ENCODE measurements at regions not wholly inside any gene's neighbourhood (a gene's known extent, or its start where the extent isn't known, plus 50 kb on each side); places are given as distances from the start of the nearest gene placed in this dataset.

- no peak for DNase-seq (ENCODE audit: low spot score)
- Histone ChIP-seq H3K79me2 (ENCODE audit: insufficient read depth, low read length) (no peaks in the 10 kb centered on the region), H3K27ac (ENCODE audit: extremely low read length, insufficient read depth, low read length) (no peak overlapping the region), H3K9me3 (ENCODE audit: low read length) (no peaks in the 10 kb centered on the region), H3K36me3 (replicated peaks in 1 of 2; ENCODE audit: control insufficient read depth in 1 of 2, insufficient read depth in 2 of 2, low read length in 2 of 2) (no peaks in the 10 kb centered on the region), H2AFZ (ENCODE audit: low read length) (no peak overlapping the region), H3K9ac (ENCODE audit: insufficient read depth, low read depth, low read length) (no peak overlapping the region), H4K20me1 (ENCODE audit: insufficient read depth, low read length) (no peaks in the 10 kb centered on the region), H3K4me2 (ENCODE audit: low read depth, low read length) (no peak overlapping the region), H3K4me1 (ENCODE audit: insufficient read depth, low read length) (no peaks in the 10 kb centered on the region), H3K27me3 (ENCODE audit: control insufficient read depth in 1 of 2, insufficient read depth in 2 of 2, low read length in 2 of 2) (no peaks in the 10 kb centered on the region), H3K4me3 (replicated peaks in 1 of 3; ENCODE audit: insufficient read depth in 1 of 3, low read depth in 2 of 3, low read length in 3 of 3) (no peak overlapping the region)
- ChIA-PET CTCF (ENCODE audit: low intra/inter-chr PET ratio, low total read pairs) (no interaction called here), POLR2A (no interaction called here)
- in situ Hi-C loops (cut with HindIII; ENCODE audit: extremely low pct_ligation_motif_present, low pct_unique_long_range_greater_than_20kb) = no loop called here
- BruUV-seq (replicated peaks) = no TSS peak
- intact Hi-C loops (cut with micrococcal nuclease; ENCODE audit: unreplicated experiment) = no loop called here
- no peak for FAIRE-seq
- ATAC-seq = no peak
- 92% methylated on average over 2 of the region's 2 CpGs for WGBS (ENCODE audit: low lambda C conversion rate)
- TF ChIP-seq KAT7 (CRISPR knock-in tag; IDR thresholded peaks at IDR 0.05; ENCODE audit: borderline replicate concordance) (no peak), POGZ (CRISPR knock-in tag; IDR thresholded peaks at IDR 0.05) (no peak), FOXA3 (CRISPR knock-in tag; IDR thresholded peaks at IDR 0.05) (no peak), POGK (CRISPR knock-in tag; conservative IDR thresholded peaks at IDR 0.05) (no peak), HDAC1 (CRISPR knock-in tag; IDR thresholded peaks at IDR 0.05) (no peak), TSC22D2 (CRISPR knock-in tag; IDR thresholded peaks at IDR 0.05; ENCODE audit: borderline replicate concordance) (no peak)
Measured at GRCh38 chrX:96590403-96590802, 94.2 kb upstream of the DIAPH2 start.

DNA sequence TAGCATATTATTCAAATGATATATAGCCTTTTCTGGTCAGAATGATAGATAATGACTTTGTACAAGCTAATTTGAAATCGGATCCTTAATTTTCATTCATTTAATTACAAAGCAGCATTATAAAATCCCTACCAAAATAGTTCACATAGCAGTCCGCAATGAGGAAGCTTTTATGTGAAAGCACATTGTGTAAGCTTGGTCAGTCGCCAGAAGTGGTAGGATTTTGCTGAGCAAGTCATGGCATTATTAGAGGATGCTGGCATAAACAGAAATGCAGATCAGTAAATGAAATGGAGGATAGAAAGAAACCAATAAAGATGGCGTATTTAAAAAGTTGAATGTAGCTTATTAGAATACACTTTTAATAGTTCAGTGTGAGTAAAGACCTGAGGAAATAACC is 93.2 kb upstream of the DIAPH2 start:
- Histone ChIP-seq H3K4me1 (ENCODE audit: insufficient read depth, low read length) (no peaks in the 10 kb centered on the region), H3K36me3 (replicated peaks in 1 of 2; ENCODE audit: control insufficient read depth in 1 of 2, insufficient read depth in 2 of 2, low read length in 2 of 2) (no peaks in the 10 kb centered on the region), H3K9ac (ENCODE audit: insufficient read depth, low read depth, low read length) (no peak overlapping the region), H3K9me3 (ENCODE audit: low read length) (no peaks in the 10 kb centered on the region), H3K79me2 (ENCODE audit: insufficient read depth, low read length) (no peaks in the 10 kb centered on the region), H3K4me3 (replicated peaks in 1 of 3; ENCODE audit: insufficient read depth in 1 of 3, low read depth in 2 of 3, low read length in 3 of 3) (no peak overlapping the region), H2AFZ (ENCODE audit: low read length) (no peak overlapping the region), H3K27me3 (ENCODE audit: control insufficient read depth in 1 of 2, insufficient read depth in 2 of 2, low read length in 2 of 2) (no peaks in the 10 kb centered on the region), H4K20me1 (ENCODE audit: insufficient read depth, low read length) (no peaks in the 10 kb centered on the region), H3K4me2 (ENCODE audit: low read depth, low read length) (no peak overlapping the region), H3K27ac (ENCODE audit: extremely low read length, insufficient read depth, low read length) (no peak overlapping the region)
- no TSS peak for BruUV-seq (replicated peaks)
- intact Hi-C loops (cut with micrococcal nuclease; ENCODE audit: unreplicated experiment) = no loop called here
- ATAC-seq (no peak), FAIRE-seq (no peak), DNase-seq (ENCODE audit: low spot score) (no peak)
- WGBS (ENCODE audit: low lambda C conversion rate) = 24% methylated on average over 4 of the region's 4 CpGs
- POLR2A ChIA-PET = no interaction called here
- in situ Hi-C loops (cut with HindIII; ENCODE audit: extremely low pct_ligation_motif_present, low pct_unique_long_range_greater_than_20kb) = no loop called here
- CTCF ChIA-PET (ENCODE audit: low intra/inter-chr PET ratio, low total read pairs) = no interaction called here
- no peak for TF ChIP-seq ZNF367 (CRISPR knock-in tag; IDR thresholded peaks at IDR 0.05; ENCODE audit: borderline replicate concordance)
- TF ChIP-seq, protein P1, sequence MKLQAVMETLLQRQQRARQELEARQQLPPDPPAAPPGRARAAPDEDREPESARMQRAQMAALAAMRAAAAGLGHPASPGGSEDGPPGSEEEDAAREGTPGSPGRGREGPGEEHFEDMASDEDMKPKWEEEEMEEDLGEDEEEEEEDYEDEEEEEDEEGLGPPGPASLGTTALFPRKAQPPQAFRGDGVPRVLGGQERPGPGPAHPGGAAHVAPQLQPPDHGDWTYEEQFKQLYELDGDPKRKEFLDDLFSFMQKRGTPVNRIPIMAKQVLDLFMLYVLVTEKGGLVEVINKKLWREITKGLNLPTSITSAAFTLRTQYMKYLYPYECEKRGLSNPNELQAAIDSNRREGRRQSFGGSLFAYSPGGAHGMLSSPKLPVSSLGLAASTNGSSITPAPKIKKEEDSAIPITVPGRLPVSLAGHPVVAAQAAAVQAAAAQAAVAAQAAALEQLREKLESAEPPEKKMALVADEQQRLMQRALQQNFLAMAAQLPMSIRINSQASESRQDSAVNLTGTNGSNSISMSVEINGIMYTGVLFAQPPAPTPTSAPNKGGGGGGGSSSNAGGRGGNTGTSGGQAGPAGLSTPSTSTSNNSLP (IDR thresholded peaks at IDR 0.05; ENCODE audit: low read depth, low read length) = no peak
- TF ChIP-seq ZNF616 (CRISPR knock-in tag; IDR thresholded peaks at IDR 0.05; ENCODE audit: low read depth) = no peak
- TF ChIP-seq, protein P2, sequence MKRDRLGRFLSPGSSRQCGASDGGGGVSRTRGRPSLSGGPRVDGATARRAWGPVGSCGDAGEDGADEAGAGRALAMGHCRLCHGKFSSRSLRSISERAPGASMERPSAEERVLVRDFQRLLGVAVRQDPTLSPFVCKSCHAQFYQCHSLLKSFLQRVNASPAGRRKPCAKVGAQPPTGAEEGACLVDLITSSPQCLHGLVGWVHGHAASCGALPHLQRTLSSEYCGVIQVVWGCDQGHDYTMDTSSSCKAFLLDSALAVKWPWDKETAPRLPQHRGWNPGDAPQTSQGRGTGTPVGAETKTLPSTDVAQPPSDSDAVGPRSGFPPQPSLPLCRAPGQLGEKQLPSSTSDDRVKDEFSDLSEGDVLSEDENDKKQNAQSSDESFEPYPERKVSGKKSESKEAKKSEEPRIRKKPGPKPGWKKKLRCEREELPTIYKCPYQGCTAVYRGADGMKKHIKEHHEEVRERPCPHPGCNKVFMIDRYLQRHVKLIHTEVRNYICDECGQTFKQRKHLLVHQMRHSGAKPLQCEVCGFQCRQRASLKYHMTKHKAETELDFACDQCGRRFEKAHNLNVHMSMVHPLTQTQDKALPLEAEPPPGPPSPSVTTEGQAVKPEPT (CRISPR knock-in tag; IDR thresholded peaks at IDR 0.05; ENCODE audit: low read depth) = no peak
- TF ChIP-seq GFI1 (CRISPR knock-in tag; IDR thresholded peaks at IDR 0.05; ENCODE audit: borderline replicate concordance) = no peak
- TF ChIP-seq JARID2 (CRISPR knock-in tag; IDR thresholded peaks at IDR 0.05; ENCODE audit: insufficient replicate concordance) = no peak
- TF ChIP-seq HCFC1 (IDR thresholded peaks at IDR 0.05; ENCODE audit: low read depth, low read length) = no peak
- no peak for TF ChIP-seq ZFP90 (CRISPR knock-in tag; IDR thresholded peaks at IDR 0.05; ENCODE audit: borderline replicate concordance)
